ENCODE measurements at regions not wholly inside any gene's neighbourhood (a gene's known extent, or its start where the extent isn't known, plus 50 kb on each side); places are given as distances from the start of the nearest gene placed in this dataset.
"Not testable (repeated sequence)": the region's sequence is repeated elsewhere in the genome, so short reads cannot be mapped to it uniquely, and the experiment has no call there.

DNA sequence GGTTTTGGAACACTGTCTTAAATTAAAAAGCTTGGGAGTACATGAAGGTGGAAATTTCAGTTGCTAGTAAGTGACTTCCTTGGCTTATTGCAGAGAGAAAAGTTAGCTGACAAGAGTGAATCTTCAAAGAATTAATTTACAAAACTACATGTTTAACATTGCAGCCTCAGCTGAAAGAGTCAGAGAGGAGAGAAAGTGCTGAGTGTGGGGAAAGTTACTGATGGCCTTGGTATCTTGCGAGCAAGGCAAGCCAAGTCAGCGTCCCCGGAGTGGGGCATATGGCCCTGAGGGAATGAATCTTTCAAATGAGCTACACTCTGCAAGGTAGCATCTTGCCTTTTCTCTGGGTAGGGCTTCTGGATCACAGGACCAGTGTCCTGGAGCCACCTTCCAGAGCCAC lies 131.3 kb downstream of the LPIN1 start:
- DNase-seq = no peak

DNA sequence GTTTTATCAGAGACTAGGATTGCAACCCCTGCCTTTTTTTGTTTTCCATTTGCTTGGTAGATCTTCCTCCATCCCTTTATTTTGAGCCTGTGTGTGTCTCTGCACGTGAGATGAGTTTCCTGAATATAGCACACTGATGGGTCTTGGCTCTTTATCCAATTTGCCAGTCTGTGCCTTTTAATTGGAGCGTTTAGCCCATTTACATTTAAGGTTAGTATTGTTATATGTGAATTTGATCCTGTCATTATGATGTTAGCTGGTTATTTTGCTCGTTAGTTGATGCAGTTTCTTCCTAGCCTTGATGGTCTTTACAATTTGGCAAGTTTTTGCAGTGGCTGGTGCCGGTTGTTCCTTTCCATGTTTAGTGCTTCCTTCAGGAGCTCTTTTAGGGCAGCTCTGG lies 138.8 kb downstream of the LPIN1 start:
- DNase-seq = not testable (repeated sequence)

DNA sequence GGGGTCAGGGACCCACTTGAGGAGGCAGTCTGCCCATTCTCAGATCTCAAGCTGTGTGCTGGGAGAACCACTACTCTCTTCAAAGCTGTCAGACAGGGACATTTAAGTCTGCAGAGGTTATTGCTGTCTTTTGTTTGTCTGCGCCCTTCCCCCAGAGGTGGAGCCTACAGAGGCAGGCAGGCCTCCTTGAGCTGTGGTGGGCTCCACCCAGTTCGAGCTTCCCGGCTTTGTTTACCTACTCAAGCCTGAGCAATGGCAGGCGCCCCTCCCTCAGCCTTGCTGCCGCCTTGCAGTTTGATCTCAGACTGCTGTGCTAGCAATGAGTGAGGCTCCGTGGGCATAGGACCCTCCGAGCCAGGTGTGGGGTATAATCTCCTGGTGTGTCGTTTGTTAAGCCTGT lies 140.5 kb downstream of the LPIN1 start:
- not testable (repeated sequence) for DNase-seq

GRCh38 chr2:11889101-11889850 lies 142.8 kb downstream of the LPIN1 start:
- no peak for DNase-seq

DNA sequence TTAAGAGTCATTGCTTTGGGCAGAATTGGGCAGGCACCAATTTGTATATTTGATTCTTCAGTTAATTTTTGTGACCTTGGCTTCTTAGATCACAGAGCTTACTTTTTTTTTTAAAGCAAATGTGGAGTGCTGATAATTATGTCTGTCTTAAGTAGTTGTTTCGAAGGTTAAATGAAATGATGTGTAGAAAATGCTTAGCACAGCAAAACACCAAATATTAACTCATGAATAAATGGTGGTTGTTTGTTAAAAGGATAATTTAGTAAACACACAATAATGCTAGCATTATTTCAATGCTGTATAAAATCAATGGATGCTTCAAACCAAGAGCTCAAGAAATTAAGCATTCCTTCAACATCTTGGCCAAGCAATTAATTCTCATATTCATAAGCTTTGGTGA lies 143.4 kb downstream of the LPIN1 start:
- no peak for DNase-seq

DNA sequence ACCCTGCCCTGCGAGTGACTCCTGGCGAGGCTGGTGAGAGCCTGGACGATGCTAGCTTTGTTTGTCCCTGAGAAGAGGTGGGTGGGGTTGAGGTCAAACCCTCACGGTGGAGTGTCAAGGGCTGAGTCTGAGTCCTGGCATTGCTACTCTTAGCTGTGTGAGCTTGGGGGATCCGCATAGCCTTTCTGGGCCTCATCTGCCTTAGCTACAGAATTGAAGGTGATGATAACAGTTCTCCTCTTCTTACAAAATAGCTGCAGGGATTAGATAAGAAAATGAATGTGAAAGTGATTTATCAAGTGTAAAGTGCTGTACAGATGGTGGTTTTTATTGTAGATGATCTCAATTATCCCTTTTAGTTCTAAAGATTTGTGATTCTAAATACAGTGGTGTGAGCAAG lies 144.6 kb downstream of the LPIN1 start:
- no peak for DNase-seq

DNA sequence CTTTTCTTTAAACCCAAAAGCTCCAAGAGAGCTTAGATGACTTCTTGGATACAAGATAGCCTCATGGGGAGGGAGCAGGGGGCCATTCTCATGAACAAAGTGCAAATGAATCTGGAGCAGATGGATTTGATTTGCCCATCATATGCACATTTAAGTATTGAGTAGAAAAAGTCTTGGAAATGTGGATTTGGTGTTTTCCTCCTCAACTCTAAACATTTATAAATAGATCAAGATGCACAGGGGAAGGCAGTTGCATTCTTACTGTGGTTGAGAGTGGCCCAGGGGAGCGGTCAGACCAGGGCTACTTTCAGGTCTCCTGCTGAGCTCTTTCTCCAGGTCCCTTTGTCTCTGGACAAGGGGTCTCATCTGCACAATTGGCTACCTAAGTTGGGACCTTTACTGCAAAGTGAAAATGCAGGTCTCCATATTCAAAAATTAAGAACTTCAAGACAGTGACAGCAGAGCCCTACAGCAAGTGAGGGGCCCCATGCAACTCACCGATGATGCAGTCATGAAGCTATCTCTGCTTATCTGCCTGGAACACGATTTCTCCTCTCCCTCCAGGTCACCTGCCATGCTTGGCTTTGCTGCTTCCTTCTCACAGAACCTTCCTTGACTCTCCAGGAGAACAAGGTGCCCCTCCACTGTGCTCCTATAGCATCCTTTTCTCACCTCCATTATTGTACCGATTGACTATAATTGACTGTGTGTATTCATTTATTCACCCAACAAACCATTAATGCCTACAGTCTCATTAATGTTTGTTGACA lies 145.4 kb downstream of the LPIN1 start:
- DNase-seq = peak; percentile 71

DNA sequence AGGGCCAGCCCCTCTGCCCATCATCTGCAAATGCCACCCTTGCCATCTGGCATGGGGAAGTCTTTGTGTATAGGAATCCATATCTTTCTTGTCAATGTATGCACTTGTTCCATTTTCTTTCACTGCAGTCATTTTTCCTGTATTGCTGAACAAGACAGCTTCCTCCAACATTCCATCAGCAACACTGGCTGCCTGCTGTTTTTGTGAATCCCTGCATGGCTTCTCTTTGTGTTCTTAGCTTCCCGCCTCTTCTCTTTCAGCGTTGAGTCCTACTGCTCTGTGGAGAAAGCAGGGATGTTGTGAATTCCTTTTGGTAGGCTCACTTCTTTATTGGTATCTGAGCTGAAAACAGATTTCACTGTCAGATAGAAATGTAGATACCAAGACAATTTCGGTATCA lies 150.0 kb downstream of the LPIN1 start:
- no peak for DNase-seq

GRCh38 chr2:11898576-11898975 lies 152.1 kb downstream of the LPIN1 start:
- no peak for DNase-seq

DNA sequence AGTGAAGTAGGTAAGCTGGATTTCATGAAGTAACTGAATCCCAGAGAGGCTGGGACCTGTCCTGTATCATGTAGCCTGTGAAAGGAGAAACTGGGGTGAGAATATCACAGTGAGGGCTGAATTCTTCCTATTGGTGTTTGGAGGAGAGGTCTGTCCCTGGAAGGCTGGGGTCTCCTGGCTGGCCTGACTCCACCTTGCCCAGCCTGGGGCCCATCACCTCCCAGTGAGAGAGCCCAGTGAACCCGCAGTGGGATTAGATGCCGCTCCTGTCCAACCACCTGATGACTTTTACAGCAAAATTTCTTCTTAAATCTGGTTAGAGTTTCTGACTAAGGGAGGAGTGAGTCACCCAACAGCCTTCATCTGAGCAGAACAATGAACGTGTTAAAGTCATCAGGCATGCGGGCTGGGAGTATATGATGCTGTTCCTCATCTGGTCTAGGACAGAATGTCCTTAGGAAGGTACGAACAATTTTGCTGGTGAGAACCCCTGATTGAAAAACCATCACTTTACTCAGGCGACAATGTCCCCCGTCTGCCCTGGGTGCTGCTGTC lies 152.9 kb downstream of the LPIN1 start:
- DNase-seq = no peak

DNA sequence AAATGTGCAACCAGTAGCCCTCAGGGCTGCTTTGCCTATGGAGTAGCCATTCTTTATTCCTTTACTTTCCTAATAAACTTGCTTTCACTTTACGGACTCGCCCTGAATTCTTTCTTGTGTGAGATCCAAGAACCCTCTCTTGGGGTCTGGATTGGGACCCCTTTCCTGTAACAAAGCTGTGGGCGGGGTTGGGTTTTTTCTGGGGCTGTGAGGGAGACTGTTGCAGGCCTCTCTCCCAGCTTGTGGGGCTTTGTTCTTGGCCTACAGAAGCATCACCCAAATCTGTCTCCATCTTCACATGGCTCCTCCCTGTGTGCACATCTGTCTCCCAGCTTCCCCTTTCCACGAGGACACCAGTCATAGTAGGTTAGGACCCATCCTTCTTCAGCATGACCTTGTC lies 154.5 kb downstream of the LPIN1 start:
- not testable (repeated sequence) for DNase-seq

DNA sequence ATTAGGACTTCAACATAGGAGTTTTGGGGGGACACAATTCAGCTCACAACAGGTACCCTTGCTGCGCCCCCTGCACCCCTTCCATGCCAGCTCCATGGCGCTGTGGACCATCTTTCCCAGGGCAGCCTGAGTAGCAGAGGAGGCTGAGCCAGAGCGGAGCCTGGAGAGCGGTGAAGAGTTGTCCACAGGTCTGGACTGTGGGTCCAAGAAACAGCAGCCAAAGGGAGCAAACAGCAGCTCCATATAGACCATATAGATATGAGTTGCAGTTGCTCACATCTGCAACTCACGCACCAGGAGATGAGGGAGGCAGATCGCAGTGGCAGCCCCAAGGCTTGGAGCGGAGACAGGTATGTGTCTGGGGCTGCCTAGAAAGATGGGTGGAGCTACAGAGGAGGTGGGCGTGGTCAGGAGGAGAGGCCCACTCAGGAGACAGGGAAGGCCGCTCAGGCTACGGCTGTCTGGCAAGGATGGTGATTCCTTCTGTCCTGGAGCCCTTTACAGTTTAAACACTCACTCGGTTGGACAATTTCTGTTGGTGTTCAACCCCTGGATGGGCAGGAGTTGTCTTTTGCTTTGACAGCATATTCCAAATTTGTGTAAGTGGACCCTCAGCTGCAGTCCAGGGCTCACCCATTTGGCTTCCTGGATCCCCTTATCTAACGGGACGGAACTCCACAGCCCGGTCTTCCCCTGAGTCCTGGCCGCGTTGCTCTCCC lies 155.1 kb downstream of the LPIN1 start:
- no peak for DNase-seq

- no peak for DNase-seq
Observed at GRCh38 chr2:11903085-11903606, 156.7 kb downstream of the LPIN1 start.

DNA sequence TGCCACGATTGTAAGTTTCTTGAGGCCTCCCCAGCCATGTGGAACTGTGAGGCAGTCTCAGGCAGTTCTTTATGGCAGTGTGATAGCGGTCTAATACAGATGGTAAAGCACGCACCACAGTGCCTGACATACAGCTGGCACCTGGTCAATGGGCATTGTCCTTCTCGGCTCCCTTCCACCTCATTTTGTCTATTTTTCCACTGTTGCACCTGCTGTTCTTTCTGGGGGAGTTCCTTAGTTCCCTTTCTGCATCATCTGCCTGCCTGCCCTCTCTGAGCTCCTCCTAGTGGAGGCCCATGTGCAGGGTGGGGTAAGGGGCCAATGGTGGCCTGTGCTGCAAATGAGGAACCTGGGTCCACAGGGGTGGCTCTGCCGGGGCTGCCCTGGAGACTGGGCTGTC lies 157.6 kb downstream of the LPIN1 start:
- no peak for DNase-seq

DNA sequence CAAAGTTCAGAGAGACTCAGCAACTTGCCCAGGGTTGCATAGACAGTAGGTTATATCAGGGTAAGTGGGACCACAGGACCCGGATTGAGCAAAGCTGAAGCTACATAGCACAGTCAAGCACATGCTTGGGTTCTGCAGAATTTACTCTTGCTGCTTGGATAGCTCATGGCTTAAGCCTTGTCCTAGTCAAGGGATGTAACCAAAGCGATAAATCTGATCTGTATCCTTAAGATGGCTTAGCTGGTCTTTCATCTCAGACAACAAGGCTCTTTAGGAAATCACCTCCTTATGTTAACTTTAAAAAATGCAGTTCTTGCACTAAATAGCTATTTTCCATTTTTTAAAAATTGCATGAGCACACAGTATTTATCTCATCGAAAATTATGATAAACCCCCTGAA lies 158.5 kb downstream of the LPIN1 start:
- DNase-seq = no peak

DNA sequence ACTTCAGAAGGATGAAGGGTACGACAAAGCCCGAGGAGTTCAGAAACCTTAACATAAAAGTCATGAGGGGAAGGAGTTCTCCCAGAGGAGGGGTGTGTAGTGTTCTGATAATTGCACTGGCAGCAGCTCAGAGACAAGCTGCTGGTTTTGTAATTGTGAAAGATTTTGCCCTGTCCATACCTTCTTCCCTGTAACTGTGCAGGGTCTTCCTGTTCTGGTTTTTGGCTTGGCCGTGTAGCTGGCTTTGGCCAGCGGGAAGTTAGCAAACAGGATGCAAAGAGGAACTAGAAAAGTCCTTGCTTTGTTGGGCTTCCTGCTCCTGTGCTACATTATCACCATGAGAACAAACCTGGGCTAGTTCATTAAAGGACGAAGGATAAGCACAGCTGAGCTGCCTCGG lies 160.8 kb downstream of the LPIN1 start:
- DNase-seq = no peak

- no peak for DNase-seq
Observed at GRCh38 chr2:11910971-11911370, 164.5 kb downstream of the LPIN1 start.

DNA sequence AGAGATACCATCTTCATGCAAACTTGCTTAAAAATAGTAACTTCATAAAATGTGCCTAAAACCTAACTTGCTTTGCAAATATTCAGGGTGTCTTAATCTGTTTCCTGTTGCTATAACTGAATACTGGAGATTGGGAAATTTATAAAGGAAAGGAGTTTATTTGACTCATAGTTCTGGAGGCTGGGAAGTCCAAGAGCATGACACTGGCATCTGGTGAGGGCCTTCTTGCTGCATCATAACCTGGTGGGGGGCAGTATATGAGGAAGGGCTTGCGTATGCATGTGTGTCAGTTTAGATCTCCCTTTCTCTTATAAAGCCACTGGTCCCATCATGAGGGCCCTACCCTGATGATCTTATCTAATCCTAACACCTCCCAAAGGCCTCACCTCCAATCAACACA lies 166.5 kb downstream of the LPIN1 start:
- DNase-seq = no peak

DNA sequence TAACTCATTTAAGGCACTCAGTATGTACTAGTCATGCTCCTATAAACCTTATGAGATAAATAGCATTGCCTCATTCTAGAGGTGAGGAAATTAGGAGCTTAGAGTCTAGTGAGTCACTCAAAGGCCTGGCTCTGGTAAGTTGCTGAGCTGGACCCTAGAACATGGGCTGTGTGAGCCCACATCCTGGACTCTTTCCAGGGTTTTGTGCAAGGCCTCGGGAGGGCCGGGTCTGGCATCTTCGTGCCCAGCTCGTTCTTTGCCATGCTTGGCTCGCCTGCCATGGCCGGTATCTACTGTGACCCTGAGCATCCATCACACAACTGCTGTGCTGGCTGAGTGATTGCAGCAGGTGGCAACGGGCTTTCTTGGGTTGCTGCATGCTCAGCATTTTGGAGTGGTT lies 168.0 kb downstream of the LPIN1 start:
- DNase-seq = no peak

- no peak for DNase-seq
Observed at GRCh38 chr2:11915650-11916049, 169.2 kb downstream of the LPIN1 start.

- DNase-seq = peak; percentile 27
Observed at GRCh38 chr2:11919953-11920352, 173.5 kb downstream of the LPIN1 start.

DNA sequence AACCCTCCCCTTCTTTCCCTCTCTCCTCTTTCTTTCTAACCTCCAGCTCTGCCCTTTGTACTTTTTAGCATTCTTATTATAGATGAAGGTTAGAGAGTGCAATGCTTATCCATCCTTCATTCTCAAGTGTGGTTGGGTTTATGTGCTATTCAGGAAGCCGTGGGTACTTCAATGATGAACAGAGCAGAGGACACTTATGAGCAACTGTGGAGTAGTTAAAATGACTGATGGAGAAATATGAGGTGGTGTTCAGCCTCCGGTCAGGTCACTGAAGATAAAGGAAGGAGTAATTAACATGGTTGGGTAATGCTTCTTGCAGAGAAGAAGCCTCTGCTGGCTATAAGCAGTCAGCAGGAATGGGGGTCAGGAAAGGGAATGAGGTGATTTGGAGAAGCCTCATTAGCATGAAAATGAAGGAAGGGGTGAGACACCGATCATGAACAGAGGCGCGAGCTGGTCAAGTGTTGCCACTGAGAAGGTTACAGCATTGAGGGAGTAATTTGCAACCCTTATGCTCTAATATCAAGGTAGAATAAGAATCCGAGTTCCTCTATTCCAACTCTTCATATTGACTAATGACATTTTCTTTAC lies 174.7 kb downstream of the LPIN1 start:
- DNase-seq = no peak

Measured in skin of body (tissue), 1 donor.